IMR-90 (cell line): ENCODE measurements at regions not wholly inside any gene's neighbourhood (a gene's known extent, or its start where the extent isn't known, plus 50 kb on each side); places are given as distances from the start of the nearest gene placed in this dataset.

ENCODE experiments used
- ATAC-seq: fragments of 200-7000 bp; cut with Tn5 transposase; 2 replicates; pipeline ENCODE4 v1.9.1; 2020; ENCODE audit warnings: low read depth, mild to moderate bottlenecking, moderate library complexity
- BruUV-seq: library from RNA; stranded (reverse); fragments of 400-500 nt; replicated peaks from 2 replicates; lab custom pipeline; 2021; lab: Mats Ljungman, UMichigan
- CTCF ChIA-PET: fragments of 300-600 bp; formaldehyde crosslinking; extraction: SDS; loops from one replicate; lab custom pipeline; 2021; ENCODE audit warnings: antibody characterized with exemption; lab: Yijun Ruan, JAX
- POLR2A ChIA-PET: fragments of 300-600 bp; sonication (Branson Sonifier 250); formaldehyde crosslinking; loops from one replicate; lab custom pipeline; 2022; ENCODE audit warnings: antibody characterized with exemption; ENCODE audit not compliant: unreplicated experiment; lab: Charles Lee
- DNase-seq: peaks from one replicate; pipeline ENCODE4 v3.0.0; 2013
- H2AFZ ChIP-seq: replicated peaks from 2 replicates; pipeline ENCODE3; 2013; ENCODE audit warnings: low read length, mild to moderate bottlenecking; ENCODE audit not compliant: poor library complexity
- H2AK5ac ChIP-seq: 2 replicates; pipeline ENCODE4 v1.6.1; 2013; ENCODE audit warnings: low read depth, low read length, inconsistent platforms
- H2AK9ac ChIP-seq: replicated peaks from 2 replicates; pipeline ENCODE3; 2013; ENCODE audit warnings: mild to moderate bottlenecking, low read depth, low read length, moderate library complexity; ENCODE audit not compliant: poor library complexity
- H2BK120ac ChIP-seq: 2 replicates; pipeline ENCODE4 v1.6.1; 2013; ENCODE audit warnings: low read depth, low read length, inconsistent platforms
- H2BK15ac ChIP-seq: 3 replicates; pipeline ENCODE4 v1.6.1; 2013; ENCODE audit warnings: low read depth, low read length, inconsistent platforms
- H2BK20ac ChIP-seq: 2 replicates; pipeline ENCODE4 v1.6.1; 2013; ENCODE audit warnings: low read depth, mild to moderate bottlenecking, inconsistent platforms, low read length, moderate library complexity
- H2BK5ac ChIP-seq: 2 replicates; pipeline ENCODE4 v1.6.1; 2013; ENCODE audit warnings: mild to moderate bottlenecking, low read depth, low read length, inconsistent platforms; ENCODE audit not compliant: poor library complexity, severe bottlenecking
- H3K14ac ChIP-seq: replicated peaks from 2 replicates; pipeline ENCODE4 v1.6.1; 2013; ENCODE audit warnings: low read depth, low read length, inconsistent platforms
- H3K18ac ChIP-seq: 2 replicates; pipeline ENCODE4 v1.6.1; 2013; ENCODE audit warnings: low read depth, low read length, control low read depth
- H3K23ac ChIP-seq: 2 replicates; pipeline ENCODE4 v1.6.1; 2013; ENCODE audit warnings: low read depth, low read length, inconsistent platforms
- H3K27ac ChIP-seq: 2 replicates; pipeline ENCODE4 v1.5.1; 2013; ENCODE audit warnings: mild to moderate bottlenecking, control low read depth, low read length; ENCODE audit not compliant: insufficient read depth
- H3K27me3 ChIP-seq: 2 replicates; pipeline ENCODE4 v1.6.1; 2013; ENCODE audit warnings: low read length; ENCODE audit not compliant: control insufficient read depth, insufficient read depth
- H3K36me3 ChIP-seq: 2 replicates; pipeline ENCODE4 v1.6.1; 2013; ENCODE audit warnings: low read length, mixed read lengths; ENCODE audit not compliant: control insufficient read depth, insufficient read depth
- H3K4ac ChIP-seq: 2 replicates; pipeline ENCODE4 v1.6.1; 2013; ENCODE audit warnings: low read depth, low read length, inconsistent platforms
- H3K4me1 ChIP-seq: 2 replicates; pipeline ENCODE4 v1.6.1; 2013; ENCODE audit warnings: low read length, mixed read lengths; ENCODE audit not compliant: control insufficient read depth, insufficient read depth
- H3K4me2 ChIP-seq: 2 replicates; pipeline ENCODE4 v1.6.1; 2013; ENCODE audit warnings: low read depth, mild to moderate bottlenecking, control low read depth, low read length, moderate library complexity
- H3K4me3 ChIP-seq: 2 replicates; pipeline ENCODE4 v1.5.1; 2013; ENCODE audit warnings: low read depth, mild to moderate bottlenecking, control low read depth, low read length, moderate library complexity; ENCODE audit not compliant: insufficient read depth
- H3K56ac ChIP-seq: 2 replicates; pipeline ENCODE4 v1.6.1; 2013; ENCODE audit warnings: low read length, inconsistent platforms; ENCODE audit not compliant: insufficient read depth; ENCODE audit errors: extremely low read depth
- H3K79me1 ChIP-seq, 2 experiments: 2 replicates each; pipeline ENCODE4 v1.6.1; 2013; ENCODE audit warnings: low read length in 2 of 2, inconsistent platforms in 1 of 2, low read depth in 1 of 2
- H3K9ac ChIP-seq: 2 replicates; pipeline ENCODE4 v1.6.1; 2013; ENCODE audit warnings: low read depth, low read length, control low read depth
- H3K9me1 ChIP-seq: 2 replicates; pipeline ENCODE4 v1.6.1; 2013; ENCODE audit warnings: low read length, inconsistent platforms; ENCODE audit not compliant: insufficient read depth
- H3K9me3 ChIP-seq: 2 replicates; pipeline ENCODE4 v1.6.1; 2013; ENCODE audit warnings: low read length; ENCODE audit not compliant: control insufficient read depth, insufficient read depth
- H4K20me1 ChIP-seq: 2 replicates; pipeline ENCODE4 v1.6.1; 2013; ENCODE audit warnings: low read length, inconsistent platforms; ENCODE audit not compliant: insufficient read depth
- H4K5ac ChIP-seq: 2 replicates; pipeline ENCODE4 v1.6.1; 2013; ENCODE audit warnings: mild to moderate bottlenecking, low read depth, low read length, control low read depth
- H4K8ac ChIP-seq, 2 experiments: 2 replicates each; pipeline ENCODE4 v1.6.1; 2013; ENCODE audit warnings: low read depth in 2 of 2, low read length in 2 of 2, control low read depth in 1 of 2, inconsistent platforms in 1 of 2
- H4K91ac ChIP-seq: 2 replicates; pipeline ENCODE4 v1.6.1; 2013; ENCODE audit warnings: low read depth, low read length, inconsistent platforms; ENCODE audit not compliant: insufficient read depth
- CHD1 ChIP-seq: IDR thresholded peaks from 2 replicates; pipeline ENCODE4 v1.6.1; 2012; ENCODE audit warnings: low read depth, low read length, improper control_type of control experiment
- MAZ ChIP-seq: IDR thresholded peaks from 2 replicates; pipeline ENCODE4 v1.6.1; 2012; ENCODE audit warnings: low read depth, mild to moderate bottlenecking, low read length, improper control_type of control experiment, moderate library complexity, borderline replicate concordance
- RAD21 ChIP-seq: IDR thresholded peaks from 2 replicates; pipeline ENCODE4 v1.6.1; 2012; ENCODE audit warnings: low read length, improper control_type of control experiment
- whole genome bisulfite sequencing, 2 experiments: methylation state at CpG; one replicate each; pipeline versions ENCODE4 v1.1.5 to v1.1.7; 2013; ENCODE audit warnings: missing lambda C conversion rate in 2 of 2; ENCODE audit not compliant: insufficient read length in 1 of 2; ENCODE audit errors: extremely low coverage in 2 of 2; 5-methylcytosine and 5-hydroxymethylcytosine counted together
- dilution Hi-C: fragments of 300-500 bp; cut with HindIII; formaldehyde crosslinking; loops from one replicate; pipeline ENCODE4 v1.14.3; 2018; ENCODE audit warnings: low sequenced_read_pairs; ENCODE audit not compliant: unreplicated experiment
- in situ Hi-C: fragments of 300-500 bp; cut with MboI; formaldehyde crosslinking; loops from 3 replicates; pipeline ENCODE4 v1.14.3; 2019; ENCODE audit warnings: low sequenced_read_pairs, inconsistent platforms, mixed read lengths
- intact Hi-C: fragments of 100-400 bp; cut with micrococcal nuclease; formaldehyde crosslinking; loops from 2 replicates; pipeline ENCODE4 v1.10.0; 2022
- TF ChIP-seq, protein P1 (sequence below): fragments of 150-350 bp; IDR thresholded peaks from 2 replicates; pipeline ENCODE4 v1.6.1; 2016; ENCODE audit warnings: low read depth, mild to moderate bottlenecking, low read length, moderate library complexity, borderline replicate concordance

DNA sequence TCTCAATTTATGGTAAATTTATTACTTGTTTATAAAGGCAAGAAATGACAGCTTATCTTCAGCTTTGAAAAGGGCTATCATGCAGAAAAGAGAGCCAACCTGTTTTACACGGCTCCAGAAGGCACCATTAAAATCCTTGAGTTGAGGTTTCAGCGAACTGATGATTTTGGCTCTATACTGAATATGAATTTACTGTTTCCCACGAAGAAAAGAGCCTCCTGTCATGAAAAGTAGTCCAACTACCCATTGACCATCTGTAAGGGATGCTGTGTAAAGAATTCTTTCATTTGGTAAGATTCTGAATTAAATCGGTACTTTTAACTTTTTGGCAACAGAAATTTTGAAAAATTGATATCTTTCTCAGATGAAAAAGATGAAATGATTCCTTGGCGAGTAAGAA is 657.6 kb upstream of the ZNF608 start:
- WGBS, 2 experiments = no CpG with 5 or more reads among the region's 5 CpGs
- H4K91ac ChIP-seq = no peak overlapping the region
- dilution Hi-C loops (no loop called here), in situ Hi-C loops (no loop called here), intact Hi-C loops (loop anchor here (10.0 kb wide), 1 partner anchor 1729 kb away; no protein-coding TSS in a partner anchor)
- H2BK15ac ChIP-seq = no peak overlapping the region
- no peak overlapping the region for H3K23ac ChIP-seq
- H2AFZ ChIP-seq = no peak overlapping the region
- H3K9me3 ChIP-seq = peaks cover 2% of the 10 kb centered on the region
- no peak for TF ChIP-seq CHD1
- TF ChIP-seq, protein P1, sequence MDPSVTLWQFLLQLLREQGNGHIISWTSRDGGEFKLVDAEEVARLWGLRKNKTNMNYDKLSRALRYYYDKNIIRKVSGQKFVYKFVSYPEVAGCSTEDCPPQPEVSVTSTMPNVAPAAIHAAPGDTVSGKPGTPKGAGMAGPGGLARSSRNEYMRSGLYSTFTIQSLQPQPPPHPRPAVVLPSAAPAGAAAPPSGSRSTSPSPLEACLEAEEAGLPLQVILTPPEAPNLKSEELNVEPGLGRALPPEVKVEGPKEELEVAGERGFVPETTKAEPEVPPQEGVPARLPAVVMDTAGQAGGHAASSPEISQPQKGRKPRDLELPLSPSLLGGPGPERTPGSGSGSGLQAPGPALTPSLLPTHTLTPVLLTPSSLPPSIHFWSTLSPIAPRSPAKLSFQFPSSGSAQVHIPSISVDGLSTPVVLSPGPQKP = no peak
- no peak for TF ChIP-seq MAZ
- no peak for TF ChIP-seq RAD21
- ATAC-seq (no peak), DNase-seq (no peak)
- H3K27me3 ChIP-seq = no peaks in the 10 kb centered on the region
- no peak overlapping the region for H3K4me2 ChIP-seq
- H4K20me1 ChIP-seq = no peaks in the 10 kb centered on the region
- no peaks in the 10 kb centered on the region for H3K79me1 ChIP-seq
- H3K4me3 ChIP-seq = no peak overlapping the region
- no peaks in the 10 kb centered on the region for H3K36me3 ChIP-seq
- H3K56ac ChIP-seq = no peak overlapping the region
- no peak overlapping the region for H3K14ac ChIP-seq
- H3K27ac ChIP-seq = no peak overlapping the region
- H3K4ac ChIP-seq = no peak overlapping the region
- no peak overlapping the region for H2BK5ac ChIP-seq
- no TSS peak for BruUV-seq
- 0 out of 2 replicates have a peak, but pooled peaks cover 3% of the 10 kb centered on the region for H3K9me1 ChIP-seq
- H2AK9ac ChIP-seq = no peak overlapping the region
- CTCF ChIA-PET = interaction anchor here (0.6 kb wide), 1 partner anchor 367 kb away, joined by 4 read pairs; no protein-coding TSS in a partner anchor
- H3K18ac ChIP-seq = no peak overlapping the region
- H3K4me1 ChIP-seq = peaks cover 3% of the 10 kb centered on the region; the same call in 1 of the 2 replicates
- no peak overlapping the region for H2BK120ac ChIP-seq
- no peak overlapping the region for H4K8ac ChIP-seq
- H2BK20ac ChIP-seq = no peak overlapping the region
- no peak overlapping the region for H2AK5ac ChIP-seq
- POLR2A ChIA-PET = no interaction called here
- no peak overlapping the region for H4K5ac ChIP-seq
- H3K9ac ChIP-seq = no peak overlapping the region
